OCI-LY7 (cell line): ENCODE measurements at regions not wholly inside any gene's neighbourhood (a gene's known extent, or its start where the extent isn't known, plus 50 kb on each side); places are given as distances from the start of the nearest gene placed in this dataset.
"Not testable (repeated sequence)": the region's sequence is repeated elsewhere in the genome, so short reads cannot be mapped to it uniquely, and the experiment has no call there.

ENCODE experiments used
- BruUV-seq: library from RNA; stranded (reverse); fragments of 400-500 nt; replicated peaks from 2 replicates; lab custom pipeline; 2021; lab: Mats Ljungman, UMichigan
- CTCF ChIA-PET: fragments of 300-600 bp; sonication (Branson Sonifier 250); formaldehyde crosslinking; loops from one replicate; lab custom pipeline; 2022; ENCODE audit warnings: antibody characterized with exemption; ENCODE audit not compliant: unreplicated experiment; lab: Charles Lee
- POLR2A ChIA-PET: fragments of 300-600 bp; sonication (Branson Sonifier 250); formaldehyde crosslinking; loops from one replicate; lab custom pipeline; 2022; ENCODE audit warnings: antibody characterized with exemption; lab: Charles Lee
- DNase-seq: peaks from one replicate; pipeline ENCODE4 v3.0.0-alpha.2; 2015; ENCODE audit warnings: low spot score
- H2AFZ ChIP-seq: fragments of 200-600 bp; sonication (generic), shearing (Covaris generic); 2 replicates; pipeline ENCODE4 v1.6.1; 2014; ENCODE audit warnings: mild to moderate bottlenecking, antibody characterized with exemption, low read length, moderate library complexity
- H3K27ac ChIP-seq: fragments of 200-600 bp; sonication (generic); 2 replicates; pipeline ENCODE4 v1.5.1; 2014; ENCODE audit warnings: mixed run types, low read depth, mild to moderate bottlenecking, moderate library complexity, low read length, inconsistent platforms; ENCODE audit not compliant: poor library complexity, severe bottlenecking
- H3K36me3 ChIP-seq: fragments of 200-600 bp; sonication (generic); 2 replicates; pipeline ENCODE4 v1.6.1; 2014; ENCODE audit warnings: mild to moderate bottlenecking, antibody characterized with exemption, low read length, moderate library complexity, mixed read lengths; ENCODE audit not compliant: insufficient read depth
- H3K4me1 ChIP-seq: fragments of 200-600 bp; sonication (generic); 2 replicates; pipeline ENCODE4 v1.5.1; 2014; ENCODE audit warnings: mild to moderate bottlenecking, low read length; ENCODE audit not compliant: insufficient read depth, poor library complexity, severe bottlenecking
- H3K4me2 ChIP-seq: fragments of 200-600 bp; sonication (generic); 2 replicates; pipeline ENCODE4 v1.6.1; 2014; ENCODE audit warnings: mild to moderate bottlenecking, low read length
- H3K4me3 ChIP-seq: fragments of 200-600 bp; sonication (generic); 2 replicates; pipeline ENCODE4 v1.5.1; 2014; ENCODE audit warnings: mild to moderate bottlenecking, low read depth, low read length; ENCODE audit not compliant: poor library complexity, severe bottlenecking
- H3K79me2 ChIP-seq: fragments of 200-600 bp; sonication (generic); 2 replicates; pipeline ENCODE4 v1.6.1; 2016; ENCODE audit warnings: low read depth, mild to moderate bottlenecking, low read length, moderate library complexity, mixed read lengths; ENCODE audit not compliant: insufficient read depth
- H3K9me2 ChIP-seq: fragments of 200-600 bp; sonication (generic); 2 replicates; pipeline ENCODE4 v1.6.1; 2016; ENCODE audit warnings: mild to moderate bottlenecking, low read length, mixed read lengths; ENCODE audit not compliant: insufficient read depth
- H3K9me3 ChIP-seq: fragments of 200-600 bp; sonication (generic); 2 replicates; pipeline ENCODE4 v1.6.1; 2014; ENCODE audit warnings: mild to moderate bottlenecking, mixed run types, low read length, mixed read lengths
- H4K20me1 ChIP-seq: fragments of 200-600 bp; sonication (generic); 2 replicates; pipeline ENCODE4 v1.6.1; 2014; ENCODE audit warnings: mild to moderate bottlenecking, antibody characterized with exemption, low read length, moderate library complexity, mixed read lengths; ENCODE audit not compliant: insufficient read depth
- EZH2phosphoT487 ChIP-seq: fragments of 200-600 bp; sonication (generic); IDR thresholded peaks from 2 replicates; pipeline ENCODE4 v1.6.1; 2018; ENCODE audit warnings: low read depth, borderline replicate concordance, mild to moderate bottlenecking, mixed run types, antibody characterized with exemption, low read length, moderate library complexity, mixed read lengths
- intact Hi-C: fragments of 100-400 bp; cut with micrococcal nuclease; formaldehyde crosslinking; loops from one replicate; pipeline ENCODE4 v1.10.0; 2022; ENCODE audit not compliant: unreplicated experiment
- TF ChIP-seq, protein P1 (sequence below): fragments of 200-600 bp; sonication (generic); conservative IDR thresholded peaks from 2 replicates; pipeline ENCODE4 v1.5.1; 2014; ENCODE audit warnings: mild to moderate bottlenecking, antibody characterized with exemption, low read length, moderate library complexity, mixed read lengths

DNA sequence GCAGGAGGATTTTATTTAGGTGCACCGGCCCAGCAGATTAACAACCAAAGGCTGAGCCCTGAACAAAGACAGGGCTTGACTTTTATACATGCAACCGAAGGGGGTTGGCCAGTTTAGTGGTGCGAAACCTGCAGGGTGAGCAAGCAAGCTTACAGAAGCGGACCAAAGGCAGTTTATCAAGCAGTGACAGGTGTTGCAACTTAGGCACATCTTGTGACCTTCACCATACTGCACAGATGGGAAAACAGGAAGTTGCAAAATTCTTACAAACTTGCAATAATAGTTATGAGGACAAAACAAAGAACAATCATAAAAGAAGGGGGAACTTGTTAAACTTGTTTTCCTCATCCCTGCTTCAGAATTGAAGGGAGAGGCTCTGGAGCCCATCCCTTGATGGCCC, 1265.1 kb downstream of the CDH8 start:
- Histone ChIP-seq H3K27ac (no peak overlapping the region), H4K20me1 (no peaks in the 10 kb centered on the region), H3K4me3 (no peak overlapping the region), H3K9me3 (0 out of 2 replicates have a peak, but pooled peaks cover 4% of the 10 kb centered on the region), H3K4me1 (no peaks in the 10 kb centered on the region), H3K9me2 (no peaks in the 10 kb centered on the region), H2AFZ (no peak overlapping the region), H3K4me2 (no peak overlapping the region), H3K79me2 (no peaks in the 10 kb centered on the region), H3K36me3 (no peaks in the 10 kb centered on the region)
- ChIA-PET POLR2A (no interaction called here), CTCF (no interaction called here)
- TF ChIP-seq, protein P1, sequence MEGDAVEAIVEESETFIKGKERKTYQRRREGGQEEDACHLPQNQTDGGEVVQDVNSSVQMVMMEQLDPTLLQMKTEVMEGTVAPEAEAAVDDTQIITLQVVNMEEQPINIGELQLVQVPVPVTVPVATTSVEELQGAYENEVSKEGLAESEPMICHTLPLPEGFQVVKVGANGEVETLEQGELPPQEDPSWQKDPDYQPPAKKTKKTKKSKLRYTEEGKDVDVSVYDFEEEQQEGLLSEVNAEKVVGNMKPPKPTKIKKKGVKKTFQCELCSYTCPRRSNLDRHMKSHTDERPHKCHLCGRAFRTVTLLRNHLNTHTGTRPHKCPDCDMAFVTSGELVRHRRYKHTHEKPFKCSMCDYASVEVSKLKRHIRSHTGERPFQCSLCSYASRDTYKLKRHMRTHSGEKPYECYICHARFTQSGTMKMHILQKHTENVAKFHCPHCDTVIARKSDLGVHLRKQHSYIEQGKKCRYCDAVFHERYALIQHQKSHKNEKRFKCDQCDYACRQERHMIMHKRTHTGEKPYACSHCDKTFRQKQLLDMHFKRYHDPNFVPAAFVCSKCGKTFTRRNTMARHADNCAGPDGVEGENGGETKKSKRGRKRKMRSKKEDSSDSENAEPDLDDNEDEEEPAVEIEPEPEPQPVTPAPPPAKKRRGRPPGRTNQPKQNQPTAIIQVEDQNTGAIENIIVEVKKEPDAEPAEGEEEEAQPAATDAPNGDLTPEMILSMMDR, result no peak
- TF ChIP-seq EZH2phosphoT487, result no peak
- DNase-seq, result peak; percentile 0
- intact Hi-C loops, result no loop called here
- BruUV-seq, result no TSS peak

DNA sequence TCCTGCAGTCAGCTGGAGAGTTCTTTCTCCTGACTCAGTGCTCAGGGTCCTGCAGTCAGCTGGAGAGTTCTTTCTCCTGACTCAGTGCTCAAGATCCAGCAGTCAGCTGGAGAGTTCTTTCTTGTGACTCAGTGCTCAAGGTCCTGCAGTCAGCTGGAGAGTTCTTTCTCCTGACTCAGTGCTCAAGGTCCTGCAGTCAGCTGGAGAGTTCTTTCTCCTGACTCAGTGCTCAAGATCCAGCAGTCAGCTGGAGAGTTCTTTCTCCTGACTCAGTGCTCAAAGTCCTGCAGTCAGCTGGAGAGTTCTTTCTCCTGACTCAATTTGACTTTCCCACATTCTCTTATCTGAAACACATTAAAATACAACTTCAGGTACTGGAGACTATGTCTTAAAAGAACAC, 1265.9 kb downstream of the CDH8 start:
- H3K4me2 ChIP-seq, intact Hi-C loops, H3K27ac ChIP-seq, H3K79me2 ChIP-seq, H2AFZ ChIP-seq, H3K4me3 ChIP-seq, H4K20me1 ChIP-seq, H3K9me2 ChIP-seq, H3K9me3 ChIP-seq, H3K36me3 ChIP-seq, H3K4me1 ChIP-seq, DNase-seq, CTCF ChIA-PET, BruUV-seq: not testable (repeated sequence)
- POLR2A ChIA-PET, result interaction anchor here (0.6 kb wide), 1 partner anchor 14 kb away, joined by 4 read pairs; no protein-coding TSS in a partner anchor

DNA sequence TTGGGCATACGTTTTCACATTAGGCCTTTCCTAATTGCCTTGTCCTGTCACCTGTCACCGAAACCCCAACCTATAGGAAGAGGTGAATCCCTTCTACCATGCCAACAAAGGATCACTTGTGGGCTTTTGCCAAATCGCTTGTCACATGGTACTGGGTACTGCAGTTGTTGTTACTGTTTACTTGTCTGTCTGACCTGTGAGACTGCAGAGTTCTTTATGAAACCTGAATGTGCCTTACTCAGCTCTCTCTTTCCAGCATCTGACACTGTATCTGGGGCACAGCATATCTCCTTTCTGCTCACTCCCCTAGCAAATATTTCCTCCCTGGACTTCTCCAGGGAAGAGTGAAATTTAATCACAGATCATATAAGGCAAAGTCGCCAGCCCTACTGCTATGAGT, 1272.4 kb downstream of the CDH8 start:
- intact Hi-C loops, result no loop called here
- TF ChIP-seq, protein P1, result no peak
- TF ChIP-seq EZH2phosphoT487, result no peak
- H3K79me2 ChIP-seq, result no peaks in the 10 kb centered on the region

More for the DNA sequence above, 1272.4 kb downstream of the CDH8 start:
- no peaks in the 10 kb centered on the region for H3K9me3 ChIP-seq
- POLR2A ChIA-PET, result interaction anchor here (0.7 kb wide), 1 partner anchor 1474 kb away, joined by 3 read pairs; no protein-coding TSS in a partner anchor
- CTCF ChIA-PET, result no interaction called here
- no peaks in the 10 kb centered on the region for H3K9me2 ChIP-seq
- no peak overlapping the region for H3K27ac ChIP-seq
- H3K36me3 ChIP-seq, result no peaks in the 10 kb centered on the region
- DNase-seq, result no peak
- H4K20me1 ChIP-seq, result no peaks in the 10 kb centered on the region
- BruUV-seq, result no TSS peak
- H3K4me2 ChIP-seq, result no peak overlapping the region
- H3K4me1 ChIP-seq, result no peaks in the 10 kb centered on the region
- H2AFZ ChIP-seq, result no peak overlapping the region
- no peak overlapping the region for H3K4me3 ChIP-seq
